GM12878 (cell line): ENCODE measurements at regions not wholly inside any gene's neighbourhood (a gene's known extent, or its start where the extent isn't known, plus 50 kb on each side); places are given as distances from the start of the nearest gene placed in this dataset.

Experiments
- ATAC-seq: fragments of 200-7000 bp; cut with Tn5 transposase; 3 replicates; pipeline ENCODE4 v1.9.1; 2020; ENCODE audit warnings: mild to moderate bottlenecking, moderate library complexity
- BruUV-seq: library from RNA; stranded (reverse); fragments of 400-500 nt; replicated peaks from 2 replicates; lab custom pipeline; 2021; lab: Mats Ljungman, UMichigan
- CTCF ChIA-PET: fragments of 300-600 bp; sonication (Branson Sonifier 250); formaldehyde crosslinking; extraction: SDS; loops from one replicate; lab custom pipeline; 2021; ENCODE audit warnings: inconsistent platforms; lab: Yijun Ruan, JAX
- POLR2A ChIA-PET: fragments of 350-600 bp; formaldehyde crosslinking; extraction: SDS; loops from one replicate; lab custom pipeline; 2021; ENCODE audit warnings: inconsistent platforms; lab: Charles Lee
- RAD21 ChIA-PET: fragments of 300-600 bp; sonication (Branson Sonifier 250); formaldehyde crosslinking; loops from one replicate; lab custom pipeline; 2023; ENCODE audit warnings: antibody characterized with exemption; ENCODE audit not compliant: unreplicated experiment; lab: Charles Lee
- SMC1A ChIA-PET: fragments of 300-600 bp; sonication (Branson Sonifier 250); formaldehyde crosslinking; loops from one replicate; lab custom pipeline; 2023; ENCODE audit not compliant: unreplicated experiment, uncharacterized antibody; lab: Charles Lee
- DNase-seq: peaks from one replicate; pipeline ENCODE4 v3.0.0-alpha.2; 2011; ENCODE audit warnings: low read depth, low spot score
- FAIRE-seq: peaks from 3 replicates; lab custom pipeline; 2011; peaks lifted over from hg19 to GRCh38; lab: Jason Lieb, UNC
- H2AFZ ChIP-seq: 2 replicates; pipeline ENCODE4 v1.6.0; 2011; ENCODE audit warnings: low read depth, low read length, control low read depth; ENCODE audit not compliant: control insufficient read depth
- H3K27ac ChIP-seq: 2 replicates; pipeline ENCODE4 v1.5.1; 2011; ENCODE audit warnings: control low read depth; ENCODE audit not compliant: control insufficient read depth, insufficient read depth
- H3K27me3 ChIP-seq, 2 experiments: replicated peaks in 1 of 2; 2 replicates each; pipeline versions ENCODE4 v1.6.0 to v1.6.1; 2011; ENCODE audit warnings: low read length in 1 of 2; ENCODE audit not compliant: control insufficient read depth in 2 of 2, insufficient read depth in 2 of 2
- H3K36me3 ChIP-seq, 2 experiments: 2 replicates each; pipeline ENCODE4 v1.5.1; 2011; ENCODE audit warnings: low read length in 1 of 2; ENCODE audit not compliant: control insufficient read depth in 2 of 2, insufficient read depth in 2 of 2
- H3K4me1 ChIP-seq: 2 replicates; pipeline ENCODE4 v1.6.1; 2011; ENCODE audit warnings: mild to moderate bottlenecking, low read length, moderate library complexity, mixed read lengths; ENCODE audit not compliant: control insufficient read depth, insufficient read depth
- H3K4me2 ChIP-seq: 2 replicates; pipeline ENCODE4 v1.6.0; 2011; ENCODE audit warnings: control low read depth; ENCODE audit not compliant: control insufficient read depth, insufficient read depth
- H3K4me3 ChIP-seq: fragments of 200-600 bp; sonication (generic); 2 replicates; pipeline ENCODE4 v1.5.1; 2016
- H3K79me2 ChIP-seq: 2 replicates; pipeline ENCODE4 v1.6.0; 2011; ENCODE audit warnings: low read length; ENCODE audit not compliant: control insufficient read depth, insufficient read depth
- H3K9ac ChIP-seq: 2 replicates; pipeline ENCODE4 v1.8.0; 2011; ENCODE audit warnings: low read length, control low read depth, mixed read lengths; ENCODE audit not compliant: control insufficient read depth, insufficient read depth
- H3K9me3 ChIP-seq: replicated peaks from 3 replicates; pipeline ENCODE4 v1.5.1; 2011; ENCODE audit warnings: mild to moderate bottlenecking, low read length; ENCODE audit not compliant: control insufficient read depth, insufficient read depth
- H4K20me1 ChIP-seq: 2 replicates; pipeline ENCODE4 v1.6.0; 2011; ENCODE audit not compliant: control insufficient read depth, insufficient read depth
- ATF7 ChIP-seq: fragments of 450-650 bp; IDR thresholded peaks from 2 replicates; pipeline ENCODE4 v1.6.1; 2016; ENCODE audit warnings: low read depth, mild to moderate bottlenecking
- RB1 ChIP-seq: fragments of 450-650 bp; formaldehyde crosslinking; IDR thresholded peaks from 2 replicates; pipeline ENCODE4 v1.6.1; 2017; ENCODE audit warnings: mild to moderate bottlenecking, borderline replicate concordance
- SPI1 ChIP-seq: IDR thresholded peaks from 2 replicates; pipeline ENCODE4 v1.6.1; 2011; ENCODE audit warnings: low read depth, mild to moderate bottlenecking, low read length, moderate library complexity, borderline replicate concordance; ENCODE audit not compliant: insufficient read depth
- SUPT20H ChIP-seq: IDR thresholded peaks from 2 replicates; pipeline ENCODE4 v1.6.1; 2011; ENCODE audit warnings: low read depth, mild to moderate bottlenecking, low read length, moderate library complexity, borderline replicate concordance; ENCODE audit not compliant: control insufficient read depth
- ZNF24 ChIP-seq: fragments of 450-650 bp; IDR thresholded peaks from 2 replicates; pipeline ENCODE4 v1.6.1; 2017; ENCODE audit warnings: antibody characterized with exemption, mild to moderate bottlenecking
- ZSCAN29 ChIP-seq: fragments of 450-650 bp; IDR thresholded peaks from 2 replicates; pipeline ENCODE4 v1.6.1; 2017; ENCODE audit warnings: mild to moderate bottlenecking, moderate library complexity
- WGBS: methylation state at CpG from one replicate; pipeline ENCODE4 v1.1.6; 2016; ENCODE audit warnings: low lambda C conversion rate; ENCODE audit not compliant: insufficient replicate concordance, insufficient coverage; ENCODE audit errors: missing lambda C conversion rate; 5-methylcytosine and 5-hydroxymethylcytosine counted together
- in situ Hi-C: fragments of 300-500 bp; cut with MboI; formaldehyde crosslinking; loops from 9 replicates; pipeline ENCODE4 v1.14.3; 2018; ENCODE audit warnings: mixed read lengths
- intact Hi-C: fragments of 100-400 bp; cut with micrococcal nuclease; formaldehyde crosslinking; loops from one replicate; pipeline ENCODE4 v1.14.2; 2022; ENCODE audit not compliant: unreplicated experiment
- TF ChIP-seq, protein P1 (sequence below): fragments of 450-650 bp; formaldehyde crosslinking; IDR thresholded peaks from 2 replicates; pipeline ENCODE4 v1.5.0; 2022; ENCODE audit warnings: mild to moderate bottlenecking, missing genetic modification characterization
- TF ChIP-seq, protein P2 (sequence below): fragments of 450-650 bp; formaldehyde crosslinking; IDR thresholded peaks from 2 replicates; pipeline ENCODE4 v1.4.0; 2020; ENCODE audit warnings: mild to moderate bottlenecking, moderate library complexity
- TF ChIP-seq, protein P3 (sequence below): IDR thresholded peaks from 2 replicates; pipeline ENCODE4 v1.6.1; 2011; ENCODE audit warnings: borderline replicate concordance, low read depth, mild to moderate bottlenecking, moderate library complexity, mixed read lengths, low read length; ENCODE audit not compliant: insufficient read depth; ENCODE audit errors: extremely low read length

GRCh38 chr2:173818285-173818684 lies 146.9 kb downstream of the SP3 start:
- TF ChIP-seq SPI1, result no peak
- no peak for TF ChIP-seq SUPT20H
- no peak for TF ChIP-seq ZNF24
- TF ChIP-seq, protein P1, sequence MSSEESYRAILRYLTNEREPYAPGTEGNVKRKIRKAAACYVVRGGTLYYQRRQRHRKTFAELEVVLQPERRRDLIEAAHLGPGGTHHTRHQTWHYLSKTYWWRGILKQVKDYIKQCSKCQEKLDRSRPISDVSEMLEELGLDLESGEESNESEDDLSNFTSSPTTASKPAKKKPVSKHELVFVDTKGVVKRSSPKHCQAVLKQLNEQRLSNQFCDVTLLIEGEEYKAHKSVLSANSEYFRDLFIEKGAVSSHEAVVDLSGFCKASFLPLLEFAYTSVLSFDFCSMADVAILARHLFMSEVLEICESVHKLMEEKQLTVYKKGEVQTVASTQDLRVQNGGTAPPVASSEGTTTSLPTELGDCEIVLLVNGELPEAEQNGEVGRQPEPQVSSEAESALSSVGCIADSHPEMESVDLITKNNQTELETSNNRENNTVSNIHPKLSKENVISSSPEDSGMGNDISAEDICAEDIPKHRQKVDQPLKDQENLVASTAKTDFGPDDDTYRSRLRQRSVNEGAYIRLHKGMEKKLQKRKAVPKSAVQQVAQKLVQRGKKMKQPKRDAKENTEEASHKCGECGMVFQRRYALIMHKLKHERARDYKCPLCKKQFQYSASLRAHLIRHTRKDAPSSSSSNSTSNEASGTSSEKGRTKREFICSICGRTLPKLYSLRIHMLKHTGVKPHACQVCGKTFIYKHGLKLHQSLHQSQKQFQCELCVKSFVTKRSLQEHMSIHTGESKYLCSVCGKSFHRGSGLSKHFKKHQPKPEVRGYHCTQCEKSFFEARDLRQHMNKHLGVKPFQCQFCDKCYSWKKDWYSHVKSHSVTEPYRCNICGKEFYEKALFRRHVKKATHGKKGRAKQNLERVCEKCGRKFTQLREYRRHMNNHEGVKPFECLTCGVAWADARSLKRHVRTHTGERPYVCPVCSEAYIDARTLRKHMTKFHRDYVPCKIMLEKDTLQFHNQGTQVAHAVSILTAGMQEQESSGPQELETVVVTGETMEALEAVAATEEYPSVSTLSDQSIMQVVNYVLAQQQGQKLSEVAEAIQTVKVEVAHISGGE (CRISPR knock-in tag), result no peak
- TF ChIP-seq ZSCAN29, result no peak
- TF ChIP-seq, protein P2, sequence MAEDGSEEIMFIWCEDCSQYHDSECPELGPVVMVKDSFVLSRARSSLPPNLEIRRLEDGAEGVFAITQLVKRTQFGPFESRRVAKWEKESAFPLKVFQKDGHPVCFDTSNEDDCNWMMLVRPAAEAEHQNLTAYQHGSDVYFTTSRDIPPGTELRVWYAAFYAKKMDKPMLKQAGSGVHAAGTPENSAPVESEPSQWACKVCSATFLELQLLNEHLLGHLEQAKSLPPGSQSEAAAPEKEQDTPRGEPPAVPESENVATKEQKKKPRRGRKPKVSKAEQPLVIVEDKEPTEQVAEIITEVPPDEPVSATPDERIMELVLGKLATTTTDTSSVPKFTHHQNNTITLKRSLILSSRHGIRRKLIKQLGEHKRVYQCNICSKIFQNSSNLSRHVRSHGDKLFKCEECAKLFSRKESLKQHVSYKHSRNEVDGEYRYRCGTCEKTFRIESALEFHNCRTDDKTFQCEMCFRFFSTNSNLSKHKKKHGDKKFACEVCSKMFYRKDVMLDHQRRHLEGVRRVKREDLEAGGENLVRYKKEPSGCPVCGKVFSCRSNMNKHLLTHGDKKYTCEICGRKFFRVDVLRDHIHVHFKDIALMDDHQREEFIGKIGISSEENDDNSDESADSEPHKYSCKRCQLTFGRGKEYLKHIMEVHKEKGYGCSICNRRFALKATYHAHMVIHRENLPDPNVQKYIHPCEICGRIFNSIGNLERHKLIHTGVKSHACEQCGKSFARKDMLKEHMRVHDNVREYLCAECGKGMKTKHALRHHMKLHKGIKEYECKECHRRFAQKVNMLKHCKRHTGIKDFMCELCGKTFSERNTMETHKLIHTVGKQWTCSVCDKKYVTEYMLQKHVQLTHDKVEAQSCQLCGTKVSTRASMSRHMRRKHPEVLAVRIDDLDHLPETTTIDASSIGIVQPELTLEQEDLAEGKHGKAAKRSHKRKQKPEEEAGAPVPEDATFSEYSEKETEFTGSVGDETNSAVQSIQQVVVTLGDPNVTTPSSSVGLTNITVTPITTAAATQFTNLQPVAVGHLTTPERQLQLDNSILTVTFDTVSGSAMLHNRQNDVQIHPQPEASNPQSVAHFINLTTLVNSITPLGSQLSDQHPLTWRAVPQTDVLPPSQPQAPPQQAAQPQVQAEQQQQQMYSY (CRISPR knock-in tag), result no peak
- no peak for TF ChIP-seq ATF7
- TF ChIP-seq, protein P3, sequence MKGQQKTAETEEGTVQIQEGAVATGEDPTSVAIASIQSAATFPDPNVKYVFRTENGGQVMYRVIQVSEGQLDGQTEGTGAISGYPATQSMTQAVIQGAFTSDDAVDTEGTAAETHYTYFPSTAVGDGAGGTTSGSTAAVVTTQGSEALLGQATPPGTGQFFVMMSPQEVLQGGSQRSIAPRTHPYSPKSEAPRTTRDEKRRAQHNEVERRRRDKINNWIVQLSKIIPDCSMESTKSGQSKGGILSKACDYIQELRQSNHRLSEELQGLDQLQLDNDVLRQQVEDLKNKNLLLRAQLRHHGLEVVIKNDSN, result no peak
- no peak for TF ChIP-seq RB1
- CTCF ChIA-PET, result no interaction called here
- POLR2A ChIA-PET, result no interaction called here

More at GRCh38 chr2:173818285-173818684, 146.9 kb downstream of the SP3 start:
- FAIRE-seq (no peak), ATAC-seq (no peak), DNase-seq (no peak)
- ChIA-PET RAD21 (no interaction called here), SMC1A (no interaction called here)
- no peak overlapping the region for H2AFZ ChIP-seq
- no peaks in the 10 kb centered on the region for H3K4me1 ChIP-seq
- H3K9ac ChIP-seq, result no peak overlapping the region
- 51% methylated on average over 4 of the region's 4 CpGs for WGBS
- intact Hi-C loops, result no loop called here
- no TSS peak for BruUV-seq
- no peaks in the 10 kb centered on the region for H3K9me3 ChIP-seq
- H3K36me3 ChIP-seq, result no peaks in the 10 kb centered on the region
- in situ Hi-C loops, result no loop called here
- H3K27me3 ChIP-seq, result 0 out of 4 replicates have a peak, but pooled peaks cover 0 to 3% of the 10 kb centered on the region in 2 experiments
- no peak overlapping the region for H3K4me2 ChIP-seq
- no peak overlapping the region for H3K4me3 ChIP-seq
- no peak overlapping the region for H3K27ac ChIP-seq
- H4K20me1 ChIP-seq, result no peaks in the 10 kb centered on the region
- no peaks in the 10 kb centered on the region for H3K79me2 ChIP-seq
